Suprapubic skin (tissue), 4 donors: ENCODE measurements at regions not wholly inside any gene's neighbourhood (a gene's known extent, or its start where the extent isn't known, plus 50 kb on each side); places are given as distances from the start of the nearest gene placed in this dataset.

Experiments used
- DNase-seq, 2 donors: peaks; one replicate each; pipeline ENCODE4 v3.0.0-alpha.2; 2019; ENCODE audit warnings: low spot score in 2 of 2
- H3K27ac ChIP-seq: fragments of 200-600 bp; sonication (generic); one replicate; pipeline ENCODE4 v1.5.1; 2019
- H3K27me3 ChIP-seq: fragments of 200-600 bp; sonication (generic); one replicate; pipeline ENCODE4 v1.5.1; 2019
- H3K36me3 ChIP-seq: fragments of 200-600 bp; sonication (generic); one replicate; pipeline ENCODE4 v1.5.1; 2019
- H3K4me1 ChIP-seq: fragments of 200-600 bp; sonication (generic); one replicate; pipeline ENCODE4 v1.5.1; 2019
- H3K4me3 ChIP-seq: fragments of 200-600 bp; sonication (generic); one replicate; pipeline ENCODE4 v1.5.1; 2019; ENCODE audit warnings: mild to moderate bottlenecking
- H3K9me3 ChIP-seq: fragments of 200-600 bp; sonication (generic); one replicate; pipeline ENCODE4 v1.5.1; 2019
- CTCF ChIP-seq, 2 donors: fragments of 200-600 bp in 1 of 2; fragments of 450-650 bp in 1 of 2; sonication (generic) in 1 of 2; IDR thresholded peaks; one replicate each; pipeline ENCODE4 v1.5.1; 2016 to 2019; ENCODE audit warnings: antibody characterized with exemption in 2 of 2, mild to moderate bottlenecking in 1 of 2, moderate library complexity in 1 of 2
- EP300 ChIP-seq: sonication (generic); formaldehyde crosslinking; IDR thresholded peaks from one replicate; pipeline ENCODE4 v1.6.1; 2017; ENCODE audit warnings: antibody characterized with exemption
- POLR2A ChIP-seq, 2 donors: fragments of 450-650 bp; IDR thresholded peaks; one replicate each; pipeline ENCODE4 v1.6.1; 2017; ENCODE audit warnings: antibody characterized with exemption in 2 of 2, mild to moderate bottlenecking in 2 of 2, moderate library complexity in 2 of 2
- POLR2AphosphoS5 ChIP-seq, 3 donors: sonication (generic); formaldehyde crosslinking; IDR thresholded peaks; one replicate each; pipeline ENCODE4 v1.6.1; 2017; ENCODE audit warnings: antibody characterized with exemption in 3 of 3
- WGBS: methylation state at CpG from one replicate; pipeline ENCODE4 v1.1.5; 2018; 5-methylcytosine and 5-hydroxymethylcytosine counted together

GRCh38 chr18:64203295-64203694 is 54.4 kb upstream of the LINC00305 start:
- Histone ChIP-seq H3K36me3 (no peaks in the 10 kb centered on the region), H3K27me3 (no peaks in the 10 kb centered on the region)
- WGBS, result 50% methylated on average over 3 of the region's 3 CpGs

GRCh38 chr18:64202863-64203262 is 54.0 kb upstream of the LINC00305 start:
- Histone ChIP-seq H3K27me3 (no peaks in the 10 kb centered on the region), H3K36me3 (no peaks in the 10 kb centered on the region), H3K27ac (no peak overlapping the region), H3K9me3 (no peaks in the 10 kb centered on the region), H3K4me1 (no peaks in the 10 kb centered on the region), H3K4me3 (no peak overlapping the region)
- DNase-seq, result no peak
- WGBS, result 37% methylated on average over 7 of the region's 7 CpGs
- TF ChIP-seq CTCF (IDR thresholded peaks at IDR 0.05), result no peak
- no peak for TF ChIP-seq EP300
- no peak for TF ChIP-seq POLR2A (IDR thresholded peaks at IDR 0.05)
- TF ChIP-seq POLR2AphosphoS5 (IDR thresholded peaks at IDR 0.05), result no peak

More at GRCh38 chr18:64203295-64203694, 54.4 kb upstream of the LINC00305 start:
- no peaks in the 10 kb centered on the region for H3K4me1 ChIP-seq
- TF ChIP-seq CTCF (IDR thresholded peaks at IDR 0.05), result no peak
- TF ChIP-seq POLR2AphosphoS5 (IDR thresholded peaks at IDR 0.05), result no peak
- TF ChIP-seq POLR2A (IDR thresholded peaks at IDR 0.05), result no peak
- TF ChIP-seq EP300, result no peak
- no peak overlapping the region for H3K27ac ChIP-seq
- H3K4me3 ChIP-seq, result no peak overlapping the region
- DNase-seq, result no peak
- H3K9me3 ChIP-seq, result no peaks in the 10 kb centered on the region

GRCh38 chr18:64202210-64202836 is 53.4 kb upstream of the LINC00305 start:
- Histone ChIP-seq H3K4me1 (no peaks in the 10 kb centered on the region), H3K36me3 (no peaks in the 10 kb centered on the region), H3K27ac (no peak overlapping the region), H3K9me3 (no peaks in the 10 kb centered on the region), H3K4me3 (no peak overlapping the region), H3K27me3 (no peaks in the 10 kb centered on the region)
- WGBS, result 56% methylated on average over 6 of the region's 6 CpGs
- TF ChIP-seq EP300 (no peak), POLR2AphosphoS5 (IDR thresholded peaks at IDR 0.05) (no peak), CTCF (IDR thresholded peaks at IDR 0.05) (no peak), POLR2A (IDR thresholded peaks at IDR 0.05) (no peak)
- no peak for DNase-seq

- TF ChIP-seq POLR2A (IDR thresholded peaks at IDR 0.05) (no peak), POLR2AphosphoS5 (IDR thresholded peaks at IDR 0.05) (no peak), EP300 (no peak), CTCF (IDR thresholded peaks at IDR 0.05) (no peak)
- Histone ChIP-seq H3K27ac (no peak overlapping the region), H3K36me3 (no peaks in the 10 kb centered on the region), H3K9me3 (no peaks in the 10 kb centered on the region), H3K27me3 (no peaks in the 10 kb centered on the region), H3K4me1 (no peaks in the 10 kb centered on the region), H3K4me3 (no peak overlapping the region)
- 77% methylated on average over 2 of the region's 2 CpGs for WGBS
- no peak for DNase-seq
Observed at GRCh38 chr18:64201781-64202180, 52.9 kb upstream of the LINC00305 start.

- Histone ChIP-seq H3K36me3 (no peaks in the 10 kb centered on the region), H3K27ac (no peak overlapping the region), H3K4me1 (no peaks in the 10 kb centered on the region), H3K4me3 (no peak overlapping the region), H3K27me3 (no peaks in the 10 kb centered on the region), H3K9me3 (no peaks in the 10 kb centered on the region)
- no peak for TF ChIP-seq EP300
- no peak for TF ChIP-seq CTCF (IDR thresholded peaks at IDR 0.05)
- no peak for DNase-seq
- WGBS, result 97% methylated on average over 1 of the region's 1 CpG
Observed at GRCh38 chr18:64199581-64199980, 50.7 kb upstream of the LINC00305 start.
